ENCODE measurements at regions not wholly inside any gene's neighbourhood (a gene's known extent, or its start where the extent isn't known, plus 50 kb on each side); places are given as distances from the start of the nearest gene placed in this dataset.

DNA sequence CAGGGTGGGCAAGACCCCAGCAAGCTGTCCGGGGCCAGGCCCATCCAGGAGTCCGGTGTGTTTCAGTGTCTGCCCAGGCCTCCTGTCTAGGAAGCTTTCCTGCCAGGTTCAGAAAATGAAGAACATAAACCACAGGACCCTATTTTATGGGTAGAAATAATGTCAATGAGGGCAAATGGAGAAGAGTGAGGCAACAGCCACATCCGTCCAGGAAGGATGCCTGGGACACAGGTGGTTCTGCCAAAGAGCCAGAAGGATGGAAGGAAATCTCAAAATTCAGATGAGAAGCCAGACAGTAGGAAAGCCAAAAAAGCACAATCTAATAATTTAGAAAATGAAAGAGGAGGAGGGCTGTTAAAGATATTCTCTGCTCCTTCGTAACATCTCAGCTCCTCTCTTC, 262.3 kb downstream of the AUH start:
- TF ChIP-seq, protein P1, sequence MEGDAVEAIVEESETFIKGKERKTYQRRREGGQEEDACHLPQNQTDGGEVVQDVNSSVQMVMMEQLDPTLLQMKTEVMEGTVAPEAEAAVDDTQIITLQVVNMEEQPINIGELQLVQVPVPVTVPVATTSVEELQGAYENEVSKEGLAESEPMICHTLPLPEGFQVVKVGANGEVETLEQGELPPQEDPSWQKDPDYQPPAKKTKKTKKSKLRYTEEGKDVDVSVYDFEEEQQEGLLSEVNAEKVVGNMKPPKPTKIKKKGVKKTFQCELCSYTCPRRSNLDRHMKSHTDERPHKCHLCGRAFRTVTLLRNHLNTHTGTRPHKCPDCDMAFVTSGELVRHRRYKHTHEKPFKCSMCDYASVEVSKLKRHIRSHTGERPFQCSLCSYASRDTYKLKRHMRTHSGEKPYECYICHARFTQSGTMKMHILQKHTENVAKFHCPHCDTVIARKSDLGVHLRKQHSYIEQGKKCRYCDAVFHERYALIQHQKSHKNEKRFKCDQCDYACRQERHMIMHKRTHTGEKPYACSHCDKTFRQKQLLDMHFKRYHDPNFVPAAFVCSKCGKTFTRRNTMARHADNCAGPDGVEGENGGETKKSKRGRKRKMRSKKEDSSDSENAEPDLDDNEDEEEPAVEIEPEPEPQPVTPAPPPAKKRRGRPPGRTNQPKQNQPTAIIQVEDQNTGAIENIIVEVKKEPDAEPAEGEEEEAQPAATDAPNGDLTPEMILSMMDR (IDR thresholded peaks at IDR 0.05): no peak
- TF ChIP-seq POLR2AphosphoS5 (IDR thresholded peaks at IDR 0.05): no peak

All from breast epithelium (tissue), 3 donors.